A172 (cell line): ENCODE measurements at regions not wholly inside any gene's neighbourhood (a gene's known extent, or its start where the extent isn't known, plus 50 kb on each side); places are given as distances from the start of the nearest gene placed in this dataset.
"Not testable (repeated sequence)": the region's sequence is repeated elsewhere in the genome, so short reads cannot be mapped to it uniquely, and the experiment has no call there.

Source experiments
- DNase-seq: peaks from one replicate; pipeline ENCODE4 v3.0.0-alpha.2; 2015; ENCODE audit warnings: low spot score

GRCh38 chr19:29013325-29013724, 199.6 kb downstream of the UQCRFS1 start:
- no peak for DNase-seq

GRCh38 chr19:29012457-29012856, 200.5 kb downstream of the UQCRFS1 start:
- DNase-seq = no peak

- no peak for DNase-seq
These were observed 202.7 kb downstream of the UQCRFS1 start for GRCh38 chr19:29010276-29010675.

GRCh38 chr19:29006057-29006735, 206.8 kb downstream of the UQCRFS1 start:
- no peak for DNase-seq

- no peak for DNase-seq
These were observed 208.2 kb downstream of the UQCRFS1 start for GRCh38 chr19:29004796-29005195.

GRCh38 chr19:29003641-29004409, 209.1 kb downstream of the UQCRFS1 start:
- DNase-seq = no peak

- DNase-seq = no peak
These were observed 210.6 kb downstream of the UQCRFS1 start for GRCh38 chr19:29002336-29002735.

- no peak for DNase-seq
These were observed 211.2 kb downstream of the UQCRFS1 start for GRCh38 chr19:29001597-29002245.

- DNase-seq = no peak
These were observed 211.8 kb downstream of the UQCRFS1 start for GRCh38 chr19:29001141-29001581.

GRCh38 chr19:28999724-29000433, 213.1 kb downstream of the UQCRFS1 start:
- DNase-seq = no peak

- DNase-seq = no peak
These were observed 214.0 kb downstream of the UQCRFS1 start for GRCh38 chr19:28998974-28999373.

GRCh38 chr19:28997866-28998265, 215.1 kb downstream of the UQCRFS1 start:
- not testable (repeated sequence) for DNase-seq

- no peak for DNase-seq
These were observed 222.4 kb downstream of the UQCRFS1 start for GRCh38 chr19:28990522-28990921.

GRCh38 chr19:28989739-28990138, 223.2 kb downstream of the UQCRFS1 start:
- no peak for DNase-seq

- no peak for DNase-seq
These were observed 224.9 kb downstream of the UQCRFS1 start for GRCh38 chr19:28988066-28988465.

- no peak for DNase-seq
These were observed 225.8 kb downstream of the UQCRFS1 start for GRCh38 chr19:28987177-28987576.

GRCh38 chr19:28985201-28985600, 227.8 kb downstream of the UQCRFS1 start:
- DNase-seq = no peak

GRCh38 chr19:28984315-28984714, 228.6 kb downstream of the UQCRFS1 start:
- DNase-seq = no peak

- DNase-seq = no peak
These were observed 229.5 kb downstream of the UQCRFS1 start for GRCh38 chr19:28983430-28983829.

- DNase-seq = no peak
These were observed 231.0 kb downstream of the UQCRFS1 start for GRCh38 chr19:28981994-28982393.

GRCh38 chr19:28981518-28981917, 231.4 kb downstream of the UQCRFS1 start:
- DNase-seq = no peak

GRCh38 chr19:28980236-28980868, 232.6 kb downstream of the UQCRFS1 start:
- no peak for DNase-seq
